Loucy (cell line): ENCODE measurements at regions not wholly inside any gene's neighbourhood (a gene's known extent, or its start where the extent isn't known, plus 50 kb on each side); places are given as distances from the start of the nearest gene placed in this dataset.

Experiments used
- H2AFZ ChIP-seq: fragments of 200-600 bp; sonication (generic); 2 replicates; pipeline ENCODE4 v1.6.0; 2016; ENCODE audit warnings: antibody characterized with exemption, mild to moderate bottlenecking, low read length, moderate library complexity
- H3F3A ChIP-seq: fragments of 200-600 bp; 2 replicates; pipeline ENCODE4 v1.6.0; 2016; ENCODE audit warnings: antibody characterized with exemption, low read depth, mild to moderate bottlenecking
- H3K27me3 ChIP-seq: fragments of 200-600 bp; sonication (generic); 2 replicates; pipeline ENCODE4 v1.6.1; 2014; ENCODE audit warnings: low read length, mild to moderate bottlenecking; ENCODE audit not compliant: insufficient read depth, poor library complexity, severe bottlenecking
- H3K36me3 ChIP-seq: fragments of 200-600 bp; sonication (generic); 2 replicates; pipeline ENCODE4 v1.6.1; 2016; ENCODE audit warnings: low read length; ENCODE audit not compliant: insufficient read depth
- H3K4me1 ChIP-seq: fragments of 200-600 bp; sonication (generic); 2 replicates; pipeline ENCODE4 v1.5.1; 2014; ENCODE audit warnings: low read length, mild to moderate bottlenecking; ENCODE audit not compliant: insufficient read depth, poor library complexity, severe bottlenecking
- H3K4me2 ChIP-seq: fragments of 200-600 bp; sonication (generic); 2 replicates; pipeline ENCODE4 v1.6.0; 2014; ENCODE audit warnings: antibody characterized with exemption, low read length, low read depth, mild to moderate bottlenecking; ENCODE audit not compliant: poor library complexity, severe bottlenecking
- H3K4me3 ChIP-seq: fragments of 200-600 bp; sonication (generic); 2 replicates; pipeline ENCODE4 v1.5.1; 2014; ENCODE audit warnings: low read length, mild to moderate bottlenecking, mixed read lengths; ENCODE audit not compliant: poor library complexity, severe bottlenecking
- H3K79me2 ChIP-seq: fragments of 200-600 bp; sonication (generic); 2 replicates; pipeline ENCODE4 v1.6.1; 2014; ENCODE audit warnings: low read length; ENCODE audit not compliant: insufficient read depth
- H3K9ac ChIP-seq: fragments of 200-600 bp; sonication (generic); 2 replicates; pipeline ENCODE4 v1.6.0; 2014; ENCODE audit warnings: mild to moderate bottlenecking, low read depth, low read length, moderate library complexity; ENCODE audit not compliant: poor library complexity, severe bottlenecking
- H3K9me2 ChIP-seq: fragments of 200-600 bp; sonication (generic); replicated peaks from 2 replicates; pipeline ENCODE4 v1.6.1; 2016; ENCODE audit warnings: low read depth, low read length, mixed read lengths
- H3K9me3 ChIP-seq: fragments of 200-600 bp; sonication (generic); 2 replicates; pipeline ENCODE4 v1.6.1; 2014; ENCODE audit warnings: mild to moderate bottlenecking, antibody characterized with exemption, low read length, low read depth; ENCODE audit not compliant: insufficient read depth
- H4K20me1 ChIP-seq: fragments of 200-600 bp; sonication (generic); 2 replicates; pipeline ENCODE4 v1.6.0; 2014; ENCODE audit warnings: antibody characterized with exemption, low read length, mild to moderate bottlenecking; ENCODE audit not compliant: insufficient read depth, poor library complexity, severe bottlenecking
- CTCF ChIP-seq: fragments of 200-600 bp; sonication (generic); conservative IDR thresholded peaks from 2 replicates; pipeline ENCODE4 v1.5.1; 2014; ENCODE audit warnings: mild to moderate bottlenecking, antibody characterized with exemption, low read length
- EZH2phosphoT487 ChIP-seq: fragments of 200-600 bp; IDR thresholded peaks from 2 replicates; pipeline ENCODE4 v1.6.1; 2018; ENCODE audit warnings: antibody characterized with exemption, mild to moderate bottlenecking, moderate library complexity, borderline replicate concordance

- no peaks in the 10 kb centered on the region for H4K20me1 ChIP-seq
- no peak overlapping the region for H2AFZ ChIP-seq
- H3K4me2 ChIP-seq, result no peak overlapping the region
- H3K4me1 ChIP-seq, result no peaks in the 10 kb centered on the region
- no peaks in the 10 kb centered on the region for H3K27me3 ChIP-seq
- TF ChIP-seq EZH2phosphoT487, result no peak
- H3K4me3 ChIP-seq, result no peak overlapping the region
- no peaks in the 10 kb centered on the region for H3K36me3 ChIP-seq
- H3K9ac ChIP-seq, result no peak overlapping the region
- H3F3A ChIP-seq, result no peaks in the 10 kb centered on the region
- no peaks in the 10 kb centered on the region for H3K79me2 ChIP-seq
- H3K9me2 ChIP-seq, result no peaks in the 10 kb centered on the region
- no peaks in the 10 kb centered on the region for H3K9me3 ChIP-seq
Measured at GRCh38 chr2:205911306-205911705, 174.7 kb downstream of the INO80D start.

GRCh38 chr2:205909184-205909572 is 176.8 kb downstream of the INO80D start:
- H3K79me2 ChIP-seq, result no peaks in the 10 kb centered on the region
- no peaks in the 10 kb centered on the region for H3K27me3 ChIP-seq
- H3F3A ChIP-seq, result no peaks in the 10 kb centered on the region
- no peak overlapping the region for H2AFZ ChIP-seq
- no peaks in the 10 kb centered on the region for H3K9me3 ChIP-seq
- no peaks in the 10 kb centered on the region for H4K20me1 ChIP-seq
- TF ChIP-seq EZH2phosphoT487 (no peak), CTCF (no peak)
- no peak overlapping the region for H3K4me2 ChIP-seq
- H3K4me1 ChIP-seq, result no peaks in the 10 kb centered on the region
- H3K9ac ChIP-seq, result no peak overlapping the region
- H3K9me2 ChIP-seq, result no peaks in the 10 kb centered on the region
- no peaks in the 10 kb centered on the region for H3K36me3 ChIP-seq
- H3K4me3 ChIP-seq, result no peak overlapping the region

- Histone ChIP-seq H3K4me2 (no peak overlapping the region), H3K9ac (no peak overlapping the region), H3K4me1 (no peaks in the 10 kb centered on the region), H3K9me3 (no peaks in the 10 kb centered on the region), H4K20me1 (no peaks in the 10 kb centered on the region), H3F3A (no peaks in the 10 kb centered on the region), H3K36me3 (no peaks in the 10 kb centered on the region), H2AFZ (no peak overlapping the region), H3K9me2 (no peaks in the 10 kb centered on the region), H3K79me2 (no peaks in the 10 kb centered on the region), H3K4me3 (no peak overlapping the region), H3K27me3 (no peaks in the 10 kb centered on the region)
- TF ChIP-seq EZH2phosphoT487 (no peak), CTCF (no peak)
Measured at GRCh38 chr2:205908212-205909183, 177.5 kb downstream of the INO80D start.

- Histone ChIP-seq H2AFZ (no peak overlapping the region), H3K4me1 (no peaks in the 10 kb centered on the region), H3K4me2 (no peak overlapping the region), H3K36me3 (no peaks in the 10 kb centered on the region), H4K20me1 (no peaks in the 10 kb centered on the region), H3K9me3 (no peaks in the 10 kb centered on the region), H3K27me3 (no peaks in the 10 kb centered on the region), H3F3A (no peaks in the 10 kb centered on the region), H3K9me2 (no peaks in the 10 kb centered on the region), H3K9ac (no peak overlapping the region), H3K4me3 (no peak overlapping the region), H3K79me2 (no peaks in the 10 kb centered on the region)
- no peak for TF ChIP-seq EZH2phosphoT487
- TF ChIP-seq CTCF, result no peak
Measured at GRCh38 chr2:205906419-205906818, 179.6 kb downstream of the INO80D start.
